Heart right ventricle (tissue), 16 donors: ENCODE measurements at regions not wholly inside any gene's neighbourhood (a gene's known extent, or its start where the extent isn't known, plus 50 kb on each side); places are given as distances from the start of the nearest gene placed in this dataset.

Experiments
- ATAC-seq, 8 donors: fragments of 200-7000 bp; cut with Tn5 transposase; one replicate each; pipeline ENCODE4 v1.9.1; 2020; ENCODE audit warnings: mild to moderate bottlenecking in 8 of 8, moderate library complexity in 8 of 8, moderate number of reproducible peaks in 1 of 8
- DNase-seq, 2 donors: peaks; one replicate each; pipeline ENCODE4 v3.0.0-alpha.2; 2020
- H3K27ac ChIP-seq, 10 donors: fragments of 200-600 bp; sonication (generic) in 2 of 10; one replicate each; pipeline versions ENCODE4 v1.5.0 to v1.8.0; 2020 to 2022; ENCODE audit warnings: mild to moderate bottlenecking in 3 of 10
- H3K27me3 ChIP-seq, 7 donors: fragments of 200-600 bp; one replicate each; pipeline ENCODE4 v1.8.0; 2021 to 2022; ENCODE audit warnings: mild to moderate bottlenecking in 2 of 7
- H3K36me3 ChIP-seq, 9 donors: fragments of 200-600 bp; sonication (generic) in 1 of 9; one replicate each; pipeline versions ENCODE4 v1.5.0 to v1.8.0; 2020 to 2022; ENCODE audit warnings: mild to moderate bottlenecking in 2 of 9
- H3K4me1 ChIP-seq, 9 donors: fragments of 200-600 bp; sonication (generic) in 1 of 9; one replicate each; pipeline versions ENCODE4 v1.5.0 to v1.8.0; 2020 to 2022; ENCODE audit warnings: mild to moderate bottlenecking in 4 of 9
- H3K4me3 ChIP-seq, 10 donors: fragments of 200-600 bp; sonication (generic) in 2 of 10; one replicate each; pipeline versions ENCODE4 v1.5.0 to v1.8.0; 2020 to 2022; ENCODE audit warnings: mild to moderate bottlenecking in 7 of 10, moderate library complexity in 2 of 10
- H3K9me3 ChIP-seq, 11 donors: fragments of 200-600 bp in 10 of 11; sonication (generic) in 2 of 11; one replicate each; pipeline versions ENCODE4 v1.5.0 to v1.8.0; 2013 to 2022; ENCODE audit warnings: mild to moderate bottlenecking in 2 of 11, control low read depth in 1 of 11, moderate library complexity in 1 of 11
- CTCF ChIP-seq, 9 donors: fragments of 200-600 bp; sonication (generic) in 2 of 9; IDR thresholded peaks; one replicate each; pipeline versions ENCODE4 v1.5.0 to v1.8.0; 2021 to 2022; ENCODE audit warnings: antibody characterized with exemption in 9 of 9, mild to moderate bottlenecking in 5 of 9, moderate library complexity in 1 of 9
- WGBS, 2 donors: extraction: QIAGEN DNeasy Blood & Tissue Kit; methylation state at CpG; one replicate each; pipeline ENCODE4 v1.1.7; 2013; ENCODE audit warnings: inconsistent platforms in 1 of 2; 5-methylcytosine and 5-hydroxymethylcytosine counted together
- intact Hi-C, 10 donors: fragments of 100-400 bp; cut with DNase I; formaldehyde crosslinking; loops; one replicate each; pipeline versions ENCODE4 v1.11.1 to v1.14.2; 2022
- donor health status: Arrhythmogenic right ventricular cardiomyopathy.
- donor health status: ischemic (EF 13 %, LVEDD 7.1; RV severe dilation, severe dysfunction).
- donor health status: healthy with polysubstance abuse.
- donor health status: DM: no; HTN: yes; CAD: no.
- donor health status: DM: no; HTN: no; CAD: no.
- donor health status: ischemic (EF 25% LVEDD 6.9; RV normal size, moderate dysfunction).
- donor health status: ischemic (EF 25% LVEDD 5.7; RV mildly dilated, moderate dysfunction).
- donor health status: healthy.
- donor health status: DM: yes; HTN: yes; CAD: no.
- donor health status: Ischemic cardiomyopathy.
- donor health status: ischemic (EF 35%, LVEDD 5.7; RV mildly dilated, moderate dysfunction).
- donor health status: nonischemic (EF 11% LVEDD 7.7; RV severe dilation, severe dysfunction).
- donor health status: DM: yes; HTN: yes; CAD: no.
- donor health status: PGD.
- donor health status: ischemic (EF 29% LVEDD 5.4; RV normal size, mild dysfunction).
- donor health status: nonischemic (EF 23%, LVEDD 6.1; RV moderate dilation, normal function).

- Histone ChIP-seq H3K9me3 (no peaks in the 10 kb centered on the region), H3K4me1 (no peaks in the 10 kb centered on the region), H3K27ac (no peak overlapping the region), H3K4me3 (no peak overlapping the region), H3K27me3 (peaks cover 0 to 11% (median 3%) of the 10 kb centered on the region in 7 donors), H3K36me3 (no peaks in the 10 kb centered on the region)
- ATAC-seq (no peak), DNase-seq (no peak)
- WGBS, 2 donors, result 89 to 93% methylated on average over 5 of the region's 5 CpGs
- TF ChIP-seq CTCF (IDR thresholded peaks at IDR 0.05), result no peak
- intact Hi-C loops, result no loop called here
Observed at GRCh38 chr18:78080761-78081160, 831.1 kb downstream of the GALR1 start.

GRCh38 chr18:78082816-78083215, 833.2 kb downstream of the GALR1 start:
- Histone ChIP-seq H3K4me1 (no peaks in the 10 kb centered on the region), H3K27me3 (peaks cover 0 to 5% (median 0%) of the 10 kb centered on the region in 7 donors), H3K36me3 (no peaks in the 10 kb centered on the region), H3K4me3 (no peak overlapping the region), H3K27ac (no peak overlapping the region), H3K9me3 (no peaks in the 10 kb centered on the region)
- intact Hi-C loops, result no loop called here
- 63 to 73% methylated on average over 7 of the region's 7 CpGs for WGBS, 2 donors
- no peak for TF ChIP-seq CTCF (IDR thresholded peaks at IDR 0.05)
- ATAC-seq, result no peak
- DNase-seq, result no peak

- ATAC-seq (no peak), DNase-seq (no peak)
- intact Hi-C loops, result no loop called here
- Histone ChIP-seq H3K27ac (no peak overlapping the region), H3K9me3 (no peaks in the 10 kb centered on the region), H3K4me3 (no peak overlapping the region), H3K4me1 (no peaks in the 10 kb centered on the region), H3K27me3 (peaks cover 0 to 5% (median 0%) of the 10 kb centered on the region in 7 donors), H3K36me3 (no peaks in the 10 kb centered on the region)
- no peak for TF ChIP-seq CTCF (IDR thresholded peaks at IDR 0.05)
- 90 to 93% methylated on average over 43 of the region's 43 CpGs for WGBS, 2 donors
Observed at GRCh38 chr18:78085241-78086185, 835.9 kb downstream of the GALR1 start.

GRCh38 chr18:78086931-78087330, 837.3 kb downstream of the GALR1 start:
- no peaks in the 10 kb centered on the region for H3K9me3 ChIP-seq
- DNase-seq, result no peak
- ATAC-seq, result no peak
- no peaks in the 10 kb centered on the region for H3K4me1 ChIP-seq
- no peak overlapping the region for H3K4me3 ChIP-seq
- no peaks in the 10 kb centered on the region for H3K36me3 ChIP-seq
- intact Hi-C loops, result no loop called here
- TF ChIP-seq CTCF (IDR thresholded peaks at IDR 0.05), result no peak
- WGBS, 2 donors, result 87 to 90% methylated on average over 10 of the region's 10 CpGs
- peaks cover 0 to 5% (median 0%) of the 10 kb centered on the region in 7 donors for H3K27me3 ChIP-seq
- H3K27ac ChIP-seq, result no peak overlapping the region
